ENCODE measurements at regions not wholly inside any gene's neighbourhood (a gene's known extent, or its start where the extent isn't known, plus 50 kb on each side); places are given as distances from the start of the nearest gene placed in this dataset.
"Not testable (repeated sequence)": the region's sequence is repeated elsewhere in the genome, so short reads cannot be mapped to it uniquely, and the experiment has no call there.

DNA sequence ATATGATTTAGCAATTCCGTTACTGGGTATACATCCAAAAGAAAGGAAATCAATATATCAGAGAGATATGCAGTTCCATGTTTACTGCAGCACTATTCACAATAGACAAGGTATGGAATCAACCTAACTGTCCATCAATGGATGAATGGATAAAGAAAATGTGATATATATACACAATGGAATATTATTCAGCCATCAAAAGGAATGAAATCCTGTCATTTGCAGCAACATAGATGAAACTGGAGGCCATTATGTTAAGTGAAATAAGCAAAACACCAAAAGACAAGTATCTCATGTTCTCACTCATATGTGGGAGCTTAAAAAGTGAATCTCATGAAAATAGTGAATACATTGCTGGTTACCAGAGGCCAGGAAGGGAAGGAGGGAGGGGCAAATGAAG lies 390.8 kb downstream of the ZFHX3 start:
- DNase-seq (ENCODE audit: low spot score) = no peak

DNA sequence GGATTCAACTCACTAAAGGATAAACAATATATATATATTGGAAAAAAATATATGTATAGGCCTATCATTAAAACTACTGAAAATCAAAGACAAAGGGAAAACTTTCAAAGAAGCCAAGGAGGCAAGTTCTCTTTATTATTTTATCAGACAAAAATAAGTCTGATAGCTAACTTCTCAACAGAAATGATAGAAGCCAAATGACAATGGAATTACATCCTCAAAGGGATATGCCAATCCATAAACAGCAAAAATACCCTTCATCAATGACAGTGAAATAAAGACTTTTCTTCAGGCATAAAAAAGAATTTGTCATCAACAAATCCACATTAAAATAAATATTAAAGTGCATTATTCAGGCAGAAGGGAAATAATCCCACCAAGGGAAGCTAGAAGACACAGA lies 393.4 kb downstream of the ZFHX3 start:
- DNase-seq (ENCODE audit: low spot score) = no peak

DNA sequence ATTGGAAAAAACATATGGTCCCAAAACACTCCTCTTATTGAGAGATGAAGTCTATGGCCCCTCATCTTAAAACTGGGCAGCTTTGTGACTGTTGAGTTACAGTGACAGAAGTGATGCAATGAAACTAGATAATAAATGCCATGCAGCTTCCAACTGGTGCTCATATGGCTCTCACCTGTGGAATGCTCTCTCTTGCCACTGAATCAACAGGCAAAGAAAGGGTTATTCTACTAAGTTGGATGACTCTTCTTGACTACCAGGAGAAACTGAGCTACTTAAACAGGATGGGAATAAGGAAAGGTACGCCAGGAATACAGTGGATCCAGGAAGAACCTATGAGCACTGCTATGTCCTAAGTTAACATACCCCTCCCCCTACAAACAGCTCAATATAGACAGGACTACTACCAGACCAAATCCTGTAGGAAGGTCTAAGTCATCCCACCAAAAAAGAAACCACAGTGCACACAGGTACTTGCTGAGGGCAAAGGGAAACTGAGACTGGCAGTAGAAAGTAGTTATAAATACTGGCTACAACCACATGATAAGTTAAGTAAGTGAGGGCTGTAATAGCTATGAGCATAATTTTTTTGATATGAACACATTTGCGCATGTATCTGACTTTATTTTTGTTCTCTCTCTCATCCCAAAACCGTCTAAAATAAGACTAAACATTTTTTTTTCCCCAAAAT lies 398.5 kb downstream of the ZFHX3 start:
- no peak for DNase-seq (ENCODE audit: low spot score)

DNA sequence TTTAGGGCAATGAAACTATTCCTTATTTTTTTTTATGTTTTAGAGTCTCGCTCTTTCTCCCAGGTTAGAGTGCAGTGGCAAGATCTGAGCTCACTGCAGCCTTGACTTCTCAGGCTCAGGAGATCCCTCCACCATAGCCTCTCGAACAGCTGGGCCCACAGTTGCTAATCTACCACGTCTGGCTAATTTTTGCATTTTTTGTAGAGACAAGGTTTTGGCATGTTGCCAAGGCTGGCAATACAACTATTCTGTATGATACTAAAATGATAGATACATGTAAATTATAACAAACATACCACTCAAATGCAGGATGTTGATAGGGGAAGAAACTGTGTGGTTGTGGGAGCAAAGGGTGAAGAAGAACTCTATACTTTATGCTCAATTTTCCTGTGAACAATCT lies 401.3 kb downstream of the ZFHX3 start:
- DNase-seq (ENCODE audit: low spot score) = no peak

DNA sequence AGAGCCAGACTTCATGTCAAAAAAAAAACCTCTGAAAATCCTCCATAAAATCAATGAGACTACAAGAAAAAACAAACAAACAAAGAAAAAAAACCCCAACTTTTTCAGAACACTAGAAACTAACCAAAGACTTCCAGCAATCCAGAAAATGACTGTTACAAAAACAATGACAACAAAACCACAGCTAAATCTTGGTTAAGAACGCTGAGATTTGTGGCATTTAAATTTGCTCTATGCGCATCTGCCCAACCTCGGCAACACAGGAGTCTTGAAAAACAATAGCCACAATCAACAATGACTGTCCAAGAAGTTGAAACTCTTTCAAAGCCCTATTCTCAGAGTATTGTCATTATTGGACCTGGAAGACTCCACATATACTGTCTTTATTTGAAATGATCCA lies 402.4 kb downstream of the ZFHX3 start:
- no peak for DNase-seq (ENCODE audit: low spot score)

DNA sequence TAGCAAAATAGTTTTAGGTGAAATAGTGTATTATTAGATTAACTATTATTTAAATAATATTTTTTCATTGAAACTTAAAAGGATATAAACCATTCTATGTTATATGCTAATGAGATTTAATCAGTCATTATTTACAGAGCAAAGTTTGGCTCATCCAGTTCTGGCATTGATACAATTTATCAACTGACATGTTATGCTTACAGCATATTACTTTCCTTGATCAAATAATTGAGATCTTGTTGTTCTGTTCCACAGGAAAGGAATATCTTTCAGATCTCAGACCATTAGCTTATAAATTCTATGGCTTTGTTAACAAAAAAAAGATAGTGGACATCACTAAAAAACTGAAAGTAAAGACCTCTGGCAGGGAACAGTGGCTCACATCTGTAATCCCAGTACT lies 403.0 kb downstream of the ZFHX3 start:
- DNase-seq (ENCODE audit: low spot score) = no peak

DNA sequence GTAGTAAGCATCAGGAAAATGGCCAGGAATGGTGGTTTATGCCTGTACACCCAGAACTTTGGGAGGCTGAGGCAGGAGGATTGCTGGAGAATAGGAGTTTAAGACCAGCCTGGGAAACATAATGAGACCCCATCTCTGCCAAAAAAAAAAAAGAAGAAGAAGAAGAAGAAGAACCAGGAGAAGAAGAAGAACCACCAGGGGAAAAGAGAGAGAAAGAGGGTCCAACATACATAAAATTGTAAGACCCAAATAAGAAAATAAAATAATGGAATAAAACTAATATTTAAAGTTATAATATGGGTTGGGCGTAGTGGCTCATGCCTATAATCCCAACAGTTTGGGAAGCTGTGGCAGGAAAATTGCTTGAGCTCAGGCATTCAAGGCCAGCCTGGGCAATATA lies 408.4 kb downstream of the ZFHX3 start:
- no peak for DNase-seq (ENCODE audit: low spot score)

DNA sequence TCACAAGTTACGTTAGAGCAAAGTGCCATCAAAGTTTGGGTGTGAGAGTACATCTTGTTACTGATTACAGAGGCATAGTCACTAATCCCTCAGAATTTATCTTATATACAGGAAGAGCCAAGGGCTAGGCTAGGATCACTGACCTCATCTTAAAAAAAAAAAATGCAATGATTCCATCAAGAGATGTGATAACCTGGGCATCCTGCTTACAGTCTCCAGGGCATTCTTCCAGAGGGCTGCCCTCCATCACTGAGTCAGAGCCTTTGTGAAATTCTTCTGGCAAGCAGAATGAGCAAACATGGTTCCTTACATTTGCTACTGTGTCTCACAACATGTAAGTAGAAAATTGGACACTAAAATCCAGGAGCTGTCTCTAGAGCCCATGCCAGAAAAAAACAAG lies 410.6 kb downstream of the ZFHX3 start:
- DNase-seq (ENCODE audit: low spot score) = peak; percentile 42

DNA sequence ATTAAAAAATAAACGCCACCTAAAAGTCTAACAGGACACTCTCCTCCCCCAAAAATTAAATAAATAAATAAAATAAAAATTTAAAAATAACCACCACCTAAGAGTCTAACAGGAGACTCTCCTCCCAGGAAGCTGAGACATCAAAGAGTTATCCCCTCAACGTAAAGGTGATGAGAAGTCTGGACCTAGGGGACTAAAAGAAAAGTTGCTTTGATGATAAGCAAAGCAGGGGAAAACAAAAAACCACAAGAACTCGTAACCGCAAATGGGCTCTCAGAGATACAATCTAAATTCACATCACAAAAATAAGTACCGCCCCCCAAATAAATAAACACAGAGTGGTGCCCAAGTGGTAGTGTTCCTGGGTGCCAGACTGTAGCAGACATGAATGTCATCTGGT lies 412.2 kb downstream of the ZFHX3 start:
- no peak for DNase-seq (ENCODE audit: low spot score)

DNA sequence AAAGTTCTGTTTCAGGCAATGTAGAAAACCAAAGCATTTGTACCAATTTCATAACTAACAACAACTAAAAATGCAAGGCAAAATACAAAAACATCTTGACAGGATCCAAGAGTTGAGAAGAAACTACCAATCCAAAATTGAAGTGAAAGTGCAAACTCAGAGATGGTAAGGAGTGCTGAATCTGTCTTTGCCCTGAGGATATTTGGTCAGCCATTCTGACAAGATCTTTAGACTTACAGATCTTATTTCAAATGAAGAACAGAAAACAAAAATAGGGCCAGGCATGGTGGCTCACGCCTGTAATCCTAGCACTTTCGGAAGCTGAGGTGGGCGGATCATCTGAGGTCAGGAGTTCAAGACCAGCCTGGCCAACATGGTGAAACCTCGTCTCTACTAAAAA lies 412.8 kb downstream of the ZFHX3 start:
- no peak for DNase-seq (ENCODE audit: low spot score)

DNA sequence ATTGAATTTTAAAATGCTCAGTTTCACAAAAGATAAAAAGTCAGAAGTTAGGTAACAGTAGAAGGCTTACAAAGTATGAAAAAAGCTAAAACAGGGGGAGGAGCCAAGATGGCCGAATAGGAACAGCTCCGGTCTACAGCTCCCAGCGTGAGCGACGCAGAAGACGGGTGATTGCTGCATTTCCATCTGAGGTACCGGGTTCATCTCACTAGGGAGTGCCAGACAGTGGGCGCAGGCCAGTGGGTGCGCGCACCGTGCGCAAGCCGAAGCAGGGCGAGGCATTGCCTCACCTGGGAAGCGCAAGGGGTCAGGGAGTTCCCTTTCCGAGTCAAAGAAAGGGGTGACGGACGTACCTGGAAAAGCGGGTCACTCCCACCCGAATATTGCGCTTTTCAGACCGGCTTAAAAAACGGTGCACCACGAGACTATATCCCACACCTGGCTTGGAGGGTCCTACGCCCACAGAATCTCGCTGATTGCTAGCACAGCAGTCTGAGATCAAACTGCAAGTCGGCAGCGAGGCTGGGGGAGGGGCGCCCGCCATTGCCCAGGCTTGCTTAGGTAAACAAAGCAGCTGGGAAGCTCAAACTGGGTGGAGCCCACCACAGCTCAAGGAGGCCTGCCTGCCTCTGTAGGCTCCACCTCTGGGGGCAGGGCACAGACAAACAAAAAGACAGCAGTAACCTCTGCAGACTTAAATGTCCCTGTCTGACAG lies 420.6 kb downstream of the ZFHX3 start:
- not testable (repeated sequence) for DNase-seq (ENCODE audit: low spot score)

DNA sequence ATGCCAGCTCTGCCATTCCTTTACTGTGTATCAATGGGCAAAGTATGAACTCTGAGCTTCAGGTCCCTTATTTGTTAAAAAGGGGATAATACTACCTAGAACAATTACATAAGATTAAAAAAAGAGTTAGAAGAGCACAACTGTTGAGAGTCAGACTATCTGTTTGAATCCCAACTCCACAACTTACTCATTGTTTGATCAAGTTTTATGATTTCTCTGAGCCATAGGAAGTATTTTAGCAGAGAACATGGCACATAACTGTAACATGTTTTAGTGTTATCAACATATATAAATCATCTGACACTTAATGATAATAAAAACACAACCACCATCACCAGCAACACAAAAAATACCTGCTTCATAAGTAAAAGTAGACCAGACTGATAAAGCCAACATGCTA lies 421.3 kb downstream of the ZFHX3 start:
- no peak for DNase-seq (ENCODE audit: low spot score)

DNA sequence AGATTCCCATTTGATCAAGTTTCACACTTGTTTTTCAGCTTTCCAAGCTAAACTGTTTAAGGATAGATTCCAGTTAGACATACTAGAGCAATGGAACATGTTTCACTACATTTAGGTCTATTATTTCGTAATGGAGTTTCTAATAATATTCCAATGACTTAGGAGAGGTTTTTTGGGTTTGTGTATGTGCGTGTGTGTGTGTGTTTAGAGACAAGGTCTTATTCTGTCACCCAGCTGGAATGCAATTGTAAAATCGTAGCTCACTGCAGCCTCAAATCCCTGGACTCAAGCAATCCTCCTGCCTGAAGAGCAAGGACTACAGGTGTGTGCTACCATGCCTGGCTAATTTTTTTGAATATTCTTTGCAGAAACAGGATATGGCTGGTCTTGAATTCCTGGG lies 426.3 kb downstream of the ZFHX3 start:
- no peak for DNase-seq (ENCODE audit: low spot score)

DNA sequence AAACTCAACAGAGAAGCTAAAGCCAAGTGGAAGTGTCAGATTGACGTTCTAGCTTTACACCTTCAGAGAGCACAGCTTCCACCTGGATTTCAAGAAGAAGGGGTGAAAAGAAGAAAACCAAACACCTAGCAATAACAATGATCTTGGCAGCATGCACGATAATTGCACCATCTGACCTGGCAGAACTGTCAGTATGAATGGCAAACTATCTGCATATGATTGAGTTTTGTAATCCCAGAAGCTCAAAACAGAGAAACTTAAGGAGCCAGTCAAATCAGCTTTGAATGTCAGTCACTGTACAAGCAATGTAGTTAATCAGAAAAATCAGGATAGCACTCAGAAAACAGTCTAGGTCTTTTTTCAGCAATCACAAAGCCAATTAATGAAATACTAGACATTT lies 427.1 kb downstream of the ZFHX3 start:
- no peak for DNase-seq (ENCODE audit: low spot score)

DNA sequence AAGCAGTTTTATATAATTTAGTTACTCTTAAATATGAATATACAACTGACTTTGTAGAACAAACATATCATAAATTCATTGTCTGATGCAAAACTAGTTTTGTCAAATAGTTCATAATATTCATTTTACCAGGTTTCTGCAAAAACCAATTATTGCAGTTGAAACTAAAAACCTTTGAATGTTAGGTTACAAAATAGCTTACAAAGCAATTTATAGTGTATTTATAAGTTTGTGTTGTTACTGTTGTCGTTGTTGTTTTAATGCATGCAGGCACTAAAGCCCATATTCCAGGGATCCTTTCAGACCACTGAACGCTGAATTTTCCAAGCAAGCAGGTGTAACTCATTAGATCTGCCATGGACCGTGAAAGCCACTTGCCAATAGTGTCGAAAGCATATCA lies 427.6 kb downstream of the ZFHX3 start:
- no peak for DNase-seq (ENCODE audit: low spot score)

DNA sequence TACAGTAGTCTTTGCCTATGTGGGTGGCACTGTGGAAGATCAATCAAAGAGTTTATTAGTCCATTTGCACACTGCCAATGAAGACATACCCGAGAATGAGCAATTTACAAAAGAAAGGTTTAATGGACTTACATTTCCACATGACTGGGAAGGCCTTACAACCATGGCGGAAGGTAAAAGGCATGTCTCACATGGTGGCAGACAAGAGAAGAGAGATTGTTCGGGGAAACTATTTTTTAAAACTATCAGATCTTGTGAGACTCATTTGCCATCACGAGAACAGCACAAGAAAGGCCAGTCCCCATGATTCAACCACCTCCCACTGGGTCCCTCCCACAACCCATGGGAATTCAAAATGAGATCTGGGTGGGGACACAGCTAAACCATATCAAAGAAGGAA lies 432.1 kb downstream of the ZFHX3 start:
- no peak for DNase-seq (ENCODE audit: low spot score)

DNA sequence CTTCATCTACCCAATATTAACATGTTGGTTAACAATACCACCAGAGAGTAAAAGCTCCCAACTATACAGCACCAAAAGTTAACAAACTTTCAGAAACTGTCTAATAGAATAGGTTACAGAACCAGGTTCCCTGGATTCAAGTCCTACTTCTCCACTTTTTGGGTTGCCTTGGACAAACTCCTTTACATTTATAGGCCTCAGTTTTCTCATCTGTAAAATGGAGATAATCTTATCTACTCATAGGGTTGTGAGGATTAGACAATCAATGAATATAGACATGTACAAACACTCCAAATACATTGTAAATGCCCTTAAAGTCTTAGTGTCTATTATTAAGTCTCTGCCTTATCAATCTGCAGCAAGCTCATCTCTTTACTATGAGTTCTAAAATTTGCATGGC lies 435.2 kb downstream of the ZFHX3 start:
- DNase-seq (ENCODE audit: low spot score) = no peak

DNA sequence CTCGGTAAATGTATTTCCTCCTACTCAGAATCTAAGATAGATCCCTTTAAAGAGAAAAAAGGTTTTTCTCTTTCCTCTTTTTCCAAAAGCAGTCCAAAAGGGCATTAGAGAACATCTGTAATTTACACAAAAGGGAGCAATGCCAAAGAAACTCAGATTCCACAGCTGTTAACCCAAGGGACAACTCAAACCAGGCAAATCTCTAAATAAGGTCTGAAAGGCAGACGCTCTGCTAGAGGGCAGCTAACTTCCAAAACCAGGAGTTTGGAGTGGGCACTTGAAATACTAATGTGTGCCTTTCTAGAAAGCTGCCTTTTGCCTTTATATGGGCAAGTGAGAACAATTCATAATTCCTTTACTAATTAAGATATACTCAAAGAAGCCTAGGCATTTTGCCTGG lies 435.7 kb downstream of the ZFHX3 start:
- peak; percentile 19 for DNase-seq (ENCODE audit: low spot score)

DNA sequence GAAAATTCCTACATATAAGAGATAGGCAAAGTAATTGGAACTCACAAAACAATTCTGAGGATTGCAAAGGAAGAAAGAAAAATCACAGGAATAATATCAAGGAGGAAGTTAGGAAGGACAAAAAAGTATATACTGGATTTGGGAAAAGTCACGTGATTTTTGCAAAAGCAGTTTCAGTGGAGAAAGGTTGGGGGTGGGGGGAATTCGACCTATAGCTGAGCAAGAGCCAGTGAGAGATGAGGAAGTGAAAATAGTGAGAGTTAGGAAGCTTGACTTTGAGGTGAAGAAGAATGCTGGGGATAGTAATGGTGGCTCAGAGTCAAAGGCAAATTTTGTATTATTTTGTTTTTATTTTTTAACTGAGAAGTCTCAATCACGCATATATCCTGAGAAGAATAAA lies 438.0 kb upstream of the PMFBP1 start:
- DNase-seq (ENCODE audit: low spot score) = no peak

DNA sequence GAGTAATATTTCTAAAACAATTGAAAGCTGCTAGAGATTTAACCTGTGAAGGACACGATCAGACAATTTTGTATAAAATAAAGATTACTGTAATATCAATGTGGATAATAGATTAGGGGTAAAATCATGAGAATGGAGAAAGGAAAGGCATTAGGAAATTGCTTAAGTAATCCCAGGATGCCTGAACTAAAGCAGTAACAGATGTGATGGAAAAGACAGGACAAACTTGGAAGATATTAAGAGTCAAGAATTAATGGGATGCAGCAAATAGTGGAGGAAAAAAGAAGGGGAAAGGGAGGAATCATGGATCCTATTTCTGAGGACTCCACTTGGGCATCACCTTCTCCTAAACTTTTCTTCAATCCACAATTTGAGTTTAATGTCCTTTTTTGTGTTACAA lies 437.1 kb upstream of the PMFBP1 start:
- no peak for DNase-seq (ENCODE audit: low spot score)

DNA sequence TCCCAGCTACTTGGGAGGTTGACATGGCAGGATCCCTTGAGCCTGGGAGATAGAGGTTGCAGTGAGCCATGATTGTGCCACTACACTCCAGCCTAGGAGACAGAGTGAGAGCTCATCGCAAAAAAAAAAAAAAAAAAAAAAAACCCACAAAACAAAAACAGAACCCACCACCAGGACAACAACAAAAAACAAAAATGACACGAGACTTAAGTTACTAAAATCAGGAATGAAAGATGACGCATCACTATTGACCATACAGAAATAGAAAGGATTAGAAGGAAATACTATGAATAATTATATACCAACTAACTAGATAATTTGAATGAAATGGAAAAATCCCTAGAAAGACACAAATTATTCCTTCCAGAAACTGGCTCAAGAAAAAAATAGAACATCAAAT lies 432.4 kb upstream of the PMFBP1 start:
- DNase-seq (ENCODE audit: low spot score) = no peak

DNA sequence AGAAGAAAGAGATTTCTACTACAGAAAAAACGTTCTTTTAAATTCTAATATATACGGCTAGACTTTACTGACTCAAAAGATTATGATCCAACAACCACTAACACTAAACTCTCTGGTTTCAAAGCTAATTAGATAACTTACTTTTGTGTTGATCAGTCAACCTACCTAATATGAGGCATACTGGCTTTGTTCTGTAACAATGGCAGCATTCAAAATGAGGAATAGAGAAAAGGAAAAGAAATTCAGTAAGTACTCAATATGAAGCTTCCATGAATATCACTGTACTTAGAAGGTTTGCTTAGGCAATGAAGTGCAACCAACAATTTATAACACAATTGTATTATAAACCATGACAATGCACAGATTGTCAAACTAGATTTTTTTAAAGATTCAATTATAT lies 430.5 kb upstream of the PMFBP1 start:
- no peak for DNase-seq (ENCODE audit: low spot score)

DNA sequence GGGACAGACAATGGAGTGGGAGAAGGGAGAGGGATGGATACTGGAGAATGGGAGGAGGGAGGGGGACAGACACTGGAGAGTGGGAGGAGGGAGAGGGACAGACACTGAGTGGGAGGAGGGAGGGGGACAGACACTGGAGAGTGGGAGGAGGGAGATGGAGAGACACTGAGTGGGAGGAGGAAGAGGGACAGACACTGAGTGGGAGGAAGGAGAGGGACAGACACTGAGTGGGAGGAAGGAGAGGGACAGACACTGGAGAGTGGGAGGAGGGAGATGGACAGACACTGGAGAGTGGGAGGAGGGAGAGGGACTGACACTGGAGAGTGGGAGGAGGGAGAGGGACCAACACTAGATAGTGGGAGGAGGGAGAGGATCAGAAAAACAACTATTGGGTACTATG lies 426.7 kb upstream of the PMFBP1 start:
- no peak for DNase-seq (ENCODE audit: low spot score)

DNA sequence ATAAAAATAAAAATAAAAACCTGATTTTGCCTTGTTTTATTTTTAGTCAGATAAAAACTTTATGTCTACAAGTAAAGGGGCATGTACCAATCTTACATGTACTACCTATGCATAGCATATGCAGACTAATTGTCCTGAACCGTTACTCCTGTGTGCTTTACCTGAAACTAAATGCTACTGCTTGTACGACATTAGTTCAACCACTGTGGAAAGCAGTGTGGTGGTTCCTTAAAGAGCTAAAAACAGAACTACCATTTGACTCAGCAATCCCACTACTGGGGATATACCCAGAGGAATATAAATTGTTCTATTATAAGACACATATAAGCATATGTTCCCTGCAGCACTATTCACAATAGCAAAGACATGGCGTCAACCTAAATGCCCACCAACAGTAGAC lies 426.0 kb upstream of the PMFBP1 start:
- no peak for DNase-seq (ENCODE audit: low spot score)
